ENCODE measurements at regions not wholly inside any gene's neighbourhood (a gene's known extent, or its start where the extent isn't known, plus 50 kb on each side); places are given as distances from the start of the nearest gene placed in this dataset.

DNA sequence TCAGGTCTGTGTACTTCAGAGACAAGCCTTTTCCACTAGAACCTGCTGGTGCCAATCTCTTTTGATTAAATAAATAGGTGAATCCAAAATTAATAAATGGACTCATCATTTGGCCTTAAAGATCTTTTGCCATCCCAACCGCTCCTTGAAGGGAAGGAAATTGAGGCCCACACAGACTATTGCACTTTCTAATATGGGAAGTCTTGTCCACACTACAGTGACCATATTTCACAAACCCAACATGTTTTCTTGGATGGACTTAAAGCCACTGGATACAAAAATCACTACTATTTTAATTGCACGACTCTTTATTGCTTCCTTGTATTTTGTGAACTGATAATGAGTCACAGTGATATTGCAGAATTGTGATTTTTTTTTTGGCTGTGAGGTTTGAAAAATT lies 135.0 kb downstream of the DIRAS2 start:
- no peaks in the 10 kb centered on the region for H3K27me3 ChIP-seq
- no peak for TF ChIP-seq EZH2 (IDR thresholded peaks at IDR 0.05; ENCODE audit: borderline replicate concordance)
- TF ChIP-seq, protein P1, sequence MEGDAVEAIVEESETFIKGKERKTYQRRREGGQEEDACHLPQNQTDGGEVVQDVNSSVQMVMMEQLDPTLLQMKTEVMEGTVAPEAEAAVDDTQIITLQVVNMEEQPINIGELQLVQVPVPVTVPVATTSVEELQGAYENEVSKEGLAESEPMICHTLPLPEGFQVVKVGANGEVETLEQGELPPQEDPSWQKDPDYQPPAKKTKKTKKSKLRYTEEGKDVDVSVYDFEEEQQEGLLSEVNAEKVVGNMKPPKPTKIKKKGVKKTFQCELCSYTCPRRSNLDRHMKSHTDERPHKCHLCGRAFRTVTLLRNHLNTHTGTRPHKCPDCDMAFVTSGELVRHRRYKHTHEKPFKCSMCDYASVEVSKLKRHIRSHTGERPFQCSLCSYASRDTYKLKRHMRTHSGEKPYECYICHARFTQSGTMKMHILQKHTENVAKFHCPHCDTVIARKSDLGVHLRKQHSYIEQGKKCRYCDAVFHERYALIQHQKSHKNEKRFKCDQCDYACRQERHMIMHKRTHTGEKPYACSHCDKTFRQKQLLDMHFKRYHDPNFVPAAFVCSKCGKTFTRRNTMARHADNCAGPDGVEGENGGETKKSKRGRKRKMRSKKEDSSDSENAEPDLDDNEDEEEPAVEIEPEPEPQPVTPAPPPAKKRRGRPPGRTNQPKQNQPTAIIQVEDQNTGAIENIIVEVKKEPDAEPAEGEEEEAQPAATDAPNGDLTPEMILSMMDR (IDR thresholded peaks at IDR 0.05; ENCODE audit: poor library complexity) = no peak
- no peak for TF ChIP-seq EZH2phosphoT487 (IDR thresholded peaks at IDR 0.05; ENCODE audit: low read depth, severe bottlenecking, unreplicated experiment)

DNA sequence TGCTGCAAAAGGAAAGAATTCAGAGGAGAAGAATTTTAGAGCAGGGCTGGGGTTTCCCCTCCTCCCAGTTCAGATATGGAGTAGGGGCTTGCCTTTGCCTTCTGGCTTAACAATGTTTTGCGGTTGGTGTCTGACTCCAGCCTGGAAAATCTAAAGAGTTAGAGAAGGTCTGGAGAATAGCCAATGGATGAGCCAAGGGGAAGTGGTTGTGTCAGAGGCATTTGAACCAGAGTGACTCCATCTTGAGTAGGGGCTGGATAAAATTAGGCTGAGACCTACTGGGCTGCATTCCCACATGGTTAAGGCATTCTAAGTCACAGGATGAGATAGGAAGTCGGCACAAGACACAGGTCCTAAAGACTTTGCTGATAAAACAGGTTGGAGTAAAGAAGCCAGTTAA lies 133.7 kb downstream of the DIRAS2 start:
- Histone ChIP-seq H3K27me3 (no peaks in the 10 kb centered on the region), H4K20me1 (ENCODE audit: insufficient read depth, poor library complexity, severe bottlenecking) (no peaks in the 10 kb centered on the region), H3K9me2 (replicated peaks; ENCODE audit: insufficient read depth) (no peaks in the 10 kb centered on the region), H2AFZ (no peak overlapping the region), H3K4me2 (no peak overlapping the region), H3K79me2 (no peaks in the 10 kb centered on the region), H3K4me1 (ENCODE audit: insufficient read depth) (no peaks in the 10 kb centered on the region), H3K4me3 (no peak overlapping the region), H3K9me3 (ENCODE audit: low read depth) (no peaks in the 10 kb centered on the region), H3K36me3 (replicated peaks; ENCODE audit: insufficient read depth, low read depth) (no peaks in the 10 kb centered on the region), H3K27ac (no peak overlapping the region)
- DNase-seq (ENCODE audit: low spot score) = no peak
- 94% methylated on average over 2 of the region's 2 CpGs for WGBS (ENCODE audit: low lambda C conversion rate, missing lambda C conversion rate)
- no peak for TF ChIP-seq EZH2phosphoT487 (IDR thresholded peaks at IDR 0.05; ENCODE audit: low read depth, severe bottlenecking, unreplicated experiment)
- TF ChIP-seq EZH2 (IDR thresholded peaks at IDR 0.05; ENCODE audit: borderline replicate concordance) = no peak
- TF ChIP-seq, protein P1 (IDR thresholded peaks at IDR 0.05; ENCODE audit: poor library complexity) = no peak

More for the DNA sequence above, 135.0 kb downstream of the DIRAS2 start:
- H3K9me2 ChIP-seq (replicated peaks; ENCODE audit: insufficient read depth) = no peaks in the 10 kb centered on the region
- no peak overlapping the region for H3K27ac ChIP-seq
- no peaks in the 10 kb centered on the region for H3K4me1 ChIP-seq (ENCODE audit: insufficient read depth)
- no peak overlapping the region for H3K4me2 ChIP-seq
- no peaks in the 10 kb centered on the region for H4K20me1 ChIP-seq (ENCODE audit: insufficient read depth, poor library complexity, severe bottlenecking)
- no peak for DNase-seq (ENCODE audit: low spot score)
- no peak overlapping the region for H3K4me3 ChIP-seq
- WGBS (ENCODE audit: low lambda C conversion rate, missing lambda C conversion rate) = 92% methylated on average over 2 of the region's 2 CpGs
- H3K79me2 ChIP-seq = no peaks in the 10 kb centered on the region
- H2AFZ ChIP-seq = no peak overlapping the region
- H3K36me3 ChIP-seq (replicated peaks; ENCODE audit: insufficient read depth, low read depth) = no peaks in the 10 kb centered on the region
- H3K9me3 ChIP-seq (ENCODE audit: low read depth) = no peaks in the 10 kb centered on the region

DNA sequence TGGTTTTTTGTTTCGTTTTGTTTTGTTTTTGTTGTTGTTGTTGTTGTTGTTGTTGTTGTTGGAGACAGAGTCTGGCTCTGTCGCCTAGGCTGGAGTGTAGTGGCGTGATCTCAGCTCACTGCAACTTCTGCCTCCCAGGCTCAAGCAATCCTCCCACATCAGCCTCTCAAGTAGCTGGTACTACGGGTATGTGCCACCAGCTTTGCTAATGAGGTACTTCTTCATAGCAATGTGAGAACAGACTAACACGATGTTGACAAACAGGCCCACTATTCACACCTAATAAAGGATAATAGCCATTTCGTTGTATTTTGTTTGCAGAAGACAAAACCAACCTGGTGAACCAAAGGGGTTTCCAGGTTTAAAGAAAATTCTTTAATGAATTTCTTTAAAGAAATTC lies 130.9 kb downstream of the DIRAS2 start:
- Histone ChIP-seq H3K9me2 (replicated peaks; ENCODE audit: insufficient read depth) (no peaks in the 10 kb centered on the region), H3K36me3 (replicated peaks; ENCODE audit: insufficient read depth, low read depth) (no peaks in the 10 kb centered on the region), H3K27me3 (no peaks in the 10 kb centered on the region), H3K4me3 (no peak overlapping the region), H4K20me1 (ENCODE audit: insufficient read depth, poor library complexity, severe bottlenecking) (no peaks in the 10 kb centered on the region), H3K4me1 (ENCODE audit: insufficient read depth) (no peaks in the 10 kb centered on the region), H3K79me2 (no peaks in the 10 kb centered on the region), H3K27ac (no peak overlapping the region), H2AFZ (no peak overlapping the region), H3K4me2 (no peak overlapping the region), H3K9me3 (ENCODE audit: low read depth) (no peaks in the 10 kb centered on the region)
- WGBS (ENCODE audit: low lambda C conversion rate, missing lambda C conversion rate) = 86% methylated on average over 6 of the region's 6 CpGs
- no peak for DNase-seq (ENCODE audit: low spot score)
- TF ChIP-seq EZH2 (IDR thresholded peaks at IDR 0.05; ENCODE audit: borderline replicate concordance) (no peak), EZH2phosphoT487 (IDR thresholded peaks at IDR 0.05; ENCODE audit: low read depth, severe bottlenecking, unreplicated experiment) (no peak)
- TF ChIP-seq, protein P1 (IDR thresholded peaks at IDR 0.05; ENCODE audit: poor library complexity) = no peak

DNA sequence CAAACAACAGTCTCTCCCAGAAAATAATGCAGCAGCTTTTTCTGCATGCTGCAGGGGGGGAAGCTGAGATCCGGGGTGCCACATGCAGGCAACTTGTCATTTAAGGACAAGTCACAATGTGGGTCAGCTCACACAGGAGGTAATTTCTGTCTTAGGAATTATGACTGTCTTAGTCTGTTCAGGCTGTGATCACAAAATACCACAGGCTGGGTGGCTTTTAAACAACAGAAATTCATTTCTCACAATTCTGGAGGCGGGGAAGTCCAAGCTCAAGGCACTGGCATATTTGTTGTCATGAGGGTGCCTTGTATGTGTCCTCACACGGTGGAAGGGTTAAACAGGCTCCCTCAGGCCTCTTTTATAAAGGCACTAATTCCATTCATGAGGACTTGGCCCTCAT lies 127.7 kb downstream of the DIRAS2 start:
- WGBS (ENCODE audit: low lambda C conversion rate, missing lambda C conversion rate) = 89% methylated on average over 3 of the region's 3 CpGs
- Histone ChIP-seq H4K20me1 (ENCODE audit: insufficient read depth, poor library complexity, severe bottlenecking) (no peaks in the 10 kb centered on the region), H3K27me3 (no peaks in the 10 kb centered on the region), H3K27ac (no peak overlapping the region), H3K9me2 (replicated peaks; ENCODE audit: insufficient read depth) (no peaks in the 10 kb centered on the region), H3K4me2 (no peak overlapping the region), H3K9me3 (ENCODE audit: low read depth) (no peaks in the 10 kb centered on the region), H3K4me3 (no peak overlapping the region), H2AFZ (no peak overlapping the region), H3K79me2 (no peaks in the 10 kb centered on the region), H3K36me3 (replicated peaks; ENCODE audit: insufficient read depth, low read depth) (no peaks in the 10 kb centered on the region), H3K4me1 (ENCODE audit: insufficient read depth) (no peaks in the 10 kb centered on the region)
- TF ChIP-seq EZH2phosphoT487 (IDR thresholded peaks at IDR 0.05; ENCODE audit: low read depth, severe bottlenecking, unreplicated experiment) = no peak
- no peak for TF ChIP-seq EZH2 (IDR thresholded peaks at IDR 0.05; ENCODE audit: borderline replicate concordance)
- DNase-seq (ENCODE audit: low spot score) = no peak

Data from hepatocyte (in vitro differentiated cells).